WI38 (cell line): ENCODE measurements at regions not wholly inside any gene's neighbourhood (a gene's known extent, or its start where the extent isn't known, plus 50 kb on each side); places are given as distances from the start of the nearest gene placed in this dataset.

Source experiments
- H3K4me3 ChIP-seq: 2 replicates; pipeline ENCODE4 v1.5.1; 2011; ENCODE audit warnings: low read depth, mild to moderate bottlenecking, control low read depth, low read length
- TF ChIP-seq, protein P1 (sequence below): IDR thresholded peaks from 2 replicates; pipeline ENCODE4 v1.5.1; 2012; ENCODE audit warnings: low read depth, mild to moderate bottlenecking, control low read depth, low read length

DNA sequence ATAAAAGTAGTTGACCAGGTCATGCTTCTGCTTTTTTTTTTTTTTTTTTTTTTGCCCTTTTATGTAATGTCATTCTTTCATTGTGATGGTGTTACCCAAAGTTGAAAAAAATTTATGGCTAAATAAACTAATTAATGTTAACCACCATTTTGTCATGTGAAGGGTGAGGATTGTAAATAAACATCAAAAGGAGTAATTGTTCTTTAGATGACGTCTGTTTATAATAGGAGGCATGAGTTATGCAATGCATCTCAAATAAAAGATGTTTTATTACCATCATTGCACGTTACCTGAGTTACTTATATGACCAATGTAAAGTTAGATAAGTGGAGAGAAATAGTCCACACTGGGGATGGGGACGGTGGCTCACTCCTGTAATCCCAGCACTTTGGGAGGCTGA lies 349.9 kb upstream of the PDE3A start:
- TF ChIP-seq, protein P1, sequence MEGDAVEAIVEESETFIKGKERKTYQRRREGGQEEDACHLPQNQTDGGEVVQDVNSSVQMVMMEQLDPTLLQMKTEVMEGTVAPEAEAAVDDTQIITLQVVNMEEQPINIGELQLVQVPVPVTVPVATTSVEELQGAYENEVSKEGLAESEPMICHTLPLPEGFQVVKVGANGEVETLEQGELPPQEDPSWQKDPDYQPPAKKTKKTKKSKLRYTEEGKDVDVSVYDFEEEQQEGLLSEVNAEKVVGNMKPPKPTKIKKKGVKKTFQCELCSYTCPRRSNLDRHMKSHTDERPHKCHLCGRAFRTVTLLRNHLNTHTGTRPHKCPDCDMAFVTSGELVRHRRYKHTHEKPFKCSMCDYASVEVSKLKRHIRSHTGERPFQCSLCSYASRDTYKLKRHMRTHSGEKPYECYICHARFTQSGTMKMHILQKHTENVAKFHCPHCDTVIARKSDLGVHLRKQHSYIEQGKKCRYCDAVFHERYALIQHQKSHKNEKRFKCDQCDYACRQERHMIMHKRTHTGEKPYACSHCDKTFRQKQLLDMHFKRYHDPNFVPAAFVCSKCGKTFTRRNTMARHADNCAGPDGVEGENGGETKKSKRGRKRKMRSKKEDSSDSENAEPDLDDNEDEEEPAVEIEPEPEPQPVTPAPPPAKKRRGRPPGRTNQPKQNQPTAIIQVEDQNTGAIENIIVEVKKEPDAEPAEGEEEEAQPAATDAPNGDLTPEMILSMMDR = no peak
- no peak overlapping the region for H3K4me3 ChIP-seq

DNA sequence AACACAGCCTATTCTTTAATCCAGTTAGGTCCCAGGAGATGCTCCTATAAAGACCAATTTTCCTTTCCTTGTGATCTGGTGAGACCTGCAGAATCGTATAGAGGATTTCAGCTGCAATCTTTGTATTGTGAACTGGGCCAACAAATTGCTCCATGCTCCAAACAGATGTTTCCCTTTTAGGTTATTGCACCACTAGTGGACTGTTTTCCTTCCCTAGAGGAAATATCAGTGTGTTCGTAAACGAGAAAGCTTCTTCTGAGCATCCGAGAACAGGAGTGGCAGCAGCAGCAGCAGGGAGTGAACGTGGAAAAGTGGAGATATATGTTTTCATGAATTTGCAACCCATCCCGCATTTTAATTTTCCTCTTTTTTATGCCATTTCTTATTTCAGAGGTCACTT lies 344.1 kb upstream of the PDE3A start:
- TF ChIP-seq, protein P1 = no peak
- H3K4me3 ChIP-seq = no peak overlapping the region

DNA sequence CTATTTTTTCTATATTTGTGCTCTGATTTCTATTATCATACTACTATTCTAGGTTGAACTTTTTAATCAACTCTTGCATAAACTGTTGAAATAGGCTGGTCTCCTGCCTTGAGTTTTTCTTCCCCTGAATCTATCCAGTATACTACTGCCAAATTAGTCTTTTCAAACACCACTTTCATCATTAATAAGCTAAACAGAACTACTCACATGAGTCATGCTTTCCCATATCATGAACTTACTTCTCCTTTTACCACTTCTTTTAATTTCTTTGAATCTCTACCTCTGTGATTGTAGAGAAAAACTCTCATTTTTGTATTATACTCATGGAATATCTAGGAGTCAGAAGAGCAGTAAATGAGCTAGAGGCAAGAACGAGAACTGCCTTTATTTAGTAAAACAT lies 340.3 kb upstream of the PDE3A start:
- H3K4me3 ChIP-seq = no peak overlapping the region
- TF ChIP-seq, protein P1 = no peak

DNA sequence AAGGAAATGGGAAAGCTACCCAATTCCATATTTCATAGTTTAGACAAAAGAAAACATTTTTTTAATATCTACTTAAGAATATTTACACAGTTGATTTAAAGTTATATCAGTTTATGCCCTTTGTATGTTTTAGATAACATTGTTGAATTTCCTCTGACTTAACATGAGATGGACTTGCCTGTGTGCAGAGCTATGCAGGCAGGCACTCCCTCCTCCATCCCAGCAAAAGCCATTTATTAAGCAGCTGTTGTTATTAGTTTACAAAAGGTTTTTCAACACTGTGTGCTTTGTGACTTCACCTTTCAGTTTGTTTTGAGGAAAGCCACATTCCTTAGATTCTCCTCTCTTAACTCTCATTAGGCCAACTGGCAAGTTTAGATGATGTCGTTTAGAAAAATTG lies 337.5 kb upstream of the PDE3A start:
- H3K4me3 ChIP-seq = no peak overlapping the region
- TF ChIP-seq, protein P1 = no peak

DNA sequence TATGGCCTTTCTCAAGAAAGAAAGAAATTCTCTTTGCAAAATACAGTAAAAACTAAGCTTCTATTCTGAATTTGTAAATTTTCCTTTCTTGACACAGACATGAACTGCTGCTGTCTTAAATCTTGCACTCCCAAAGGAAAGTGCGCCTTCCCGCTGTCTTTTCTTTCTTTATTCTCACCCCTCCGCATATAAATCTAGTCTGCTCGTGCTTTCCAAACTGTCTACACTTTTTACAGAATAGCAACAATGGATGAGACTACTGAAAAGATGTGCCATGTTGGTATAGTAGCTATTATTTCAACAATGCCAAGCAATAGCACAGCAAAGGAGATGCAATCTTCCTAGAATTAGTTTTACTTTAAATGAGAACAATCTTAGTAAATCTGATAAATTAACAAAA lies 328.8 kb upstream of the PDE3A start:
- TF ChIP-seq, protein P1 = no peak
- H3K4me3 ChIP-seq = no peak overlapping the region

DNA sequence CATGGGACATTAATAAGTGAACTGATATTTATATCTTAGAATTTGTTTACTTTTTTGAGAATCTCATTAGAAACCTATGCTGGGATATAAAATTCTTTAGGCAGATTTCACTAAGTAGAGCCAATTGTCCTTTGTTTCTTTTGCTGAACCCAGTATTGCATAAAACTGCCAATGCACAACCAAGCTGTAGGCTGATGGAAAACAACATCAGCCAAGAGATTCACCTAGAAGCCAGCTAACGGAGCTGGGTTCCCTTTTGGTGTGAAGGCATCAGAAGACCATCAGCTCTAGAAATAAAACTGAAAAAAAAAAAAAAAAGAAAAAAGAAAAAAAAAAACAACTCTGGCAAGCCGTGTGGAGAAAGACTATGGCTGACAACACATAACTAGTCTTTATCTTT lies 328.2 kb upstream of the PDE3A start:
- TF ChIP-seq, protein P1 = no peak
- H3K4me3 ChIP-seq = no peak overlapping the region

DNA sequence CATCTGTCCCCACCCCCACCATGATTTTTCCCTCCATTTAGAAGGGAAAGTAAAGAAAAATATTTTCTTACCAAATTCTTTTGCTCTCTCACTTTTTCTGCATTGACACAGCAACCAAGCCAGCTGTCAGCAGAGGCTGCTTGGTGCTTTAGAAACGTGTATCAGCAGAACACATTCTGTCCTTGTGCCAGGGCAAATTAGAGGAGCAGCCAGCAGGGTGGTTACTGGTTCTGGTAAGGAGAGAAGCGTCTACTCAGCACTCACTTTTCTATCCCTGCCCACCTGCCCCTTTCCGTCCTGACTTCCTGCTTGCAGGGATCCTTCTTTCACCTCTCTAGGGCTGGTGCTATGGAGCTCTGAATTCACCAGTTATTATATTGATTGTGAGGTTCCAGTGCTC lies 327.5 kb upstream of the PDE3A start:
- TF ChIP-seq, protein P1 = no peak
- H3K4me3 ChIP-seq = no peak overlapping the region

DNA sequence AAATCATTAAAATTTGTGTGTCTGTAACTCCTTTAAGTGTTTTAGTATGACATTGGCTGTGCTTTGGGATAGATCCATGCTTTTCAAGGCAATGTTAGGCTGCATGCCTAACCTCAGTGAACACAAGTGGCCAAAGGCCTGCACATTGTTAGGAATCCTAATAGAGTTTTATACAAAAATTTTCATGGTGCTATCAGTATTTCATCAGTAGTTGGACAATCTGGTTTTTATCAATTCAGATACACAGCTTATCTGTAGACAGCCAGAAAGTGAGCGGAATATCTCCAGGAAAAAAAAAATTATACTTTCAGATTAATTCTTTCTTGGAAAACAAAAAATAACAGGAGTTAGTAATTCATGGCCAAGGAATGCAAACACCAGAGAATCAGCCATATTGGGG lies 324.0 kb upstream of the PDE3A start:
- no peak overlapping the region for H3K4me3 ChIP-seq
- TF ChIP-seq, protein P1 = no peak
